ENCODE measurements at regions not wholly inside any gene's neighbourhood (a gene's known extent, or its start where the extent isn't known, plus 50 kb on each side); places are given as distances from the start of the nearest gene placed in this dataset.

- TF ChIP-seq, protein P1, sequence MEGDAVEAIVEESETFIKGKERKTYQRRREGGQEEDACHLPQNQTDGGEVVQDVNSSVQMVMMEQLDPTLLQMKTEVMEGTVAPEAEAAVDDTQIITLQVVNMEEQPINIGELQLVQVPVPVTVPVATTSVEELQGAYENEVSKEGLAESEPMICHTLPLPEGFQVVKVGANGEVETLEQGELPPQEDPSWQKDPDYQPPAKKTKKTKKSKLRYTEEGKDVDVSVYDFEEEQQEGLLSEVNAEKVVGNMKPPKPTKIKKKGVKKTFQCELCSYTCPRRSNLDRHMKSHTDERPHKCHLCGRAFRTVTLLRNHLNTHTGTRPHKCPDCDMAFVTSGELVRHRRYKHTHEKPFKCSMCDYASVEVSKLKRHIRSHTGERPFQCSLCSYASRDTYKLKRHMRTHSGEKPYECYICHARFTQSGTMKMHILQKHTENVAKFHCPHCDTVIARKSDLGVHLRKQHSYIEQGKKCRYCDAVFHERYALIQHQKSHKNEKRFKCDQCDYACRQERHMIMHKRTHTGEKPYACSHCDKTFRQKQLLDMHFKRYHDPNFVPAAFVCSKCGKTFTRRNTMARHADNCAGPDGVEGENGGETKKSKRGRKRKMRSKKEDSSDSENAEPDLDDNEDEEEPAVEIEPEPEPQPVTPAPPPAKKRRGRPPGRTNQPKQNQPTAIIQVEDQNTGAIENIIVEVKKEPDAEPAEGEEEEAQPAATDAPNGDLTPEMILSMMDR (IDR thresholded peaks at IDR 0.05 in 2 of 3, conservative IDR thresholded peaks at IDR 0.05 in 1 of 3; ENCODE audit: control insufficient read depth in 2 of 3, extremely low read depth in 1 of 3, insufficient read depth in 1 of 3, low read depth in 3 of 3, low read length in 3 of 3) = no peak
- TF ChIP-seq IKZF2 (IDR thresholded peaks at IDR 0.05) = no peak
- TF ChIP-seq MEF2A (IDR thresholded peaks at IDR 0.05; ENCODE audit: insufficient read depth, low read depth, low read length) = no peak
- no peak for TF ChIP-seq ZBED1 (IDR thresholded peaks at IDR 0.05; ENCODE audit: borderline replicate concordance)
- TF ChIP-seq, protein P2, sequence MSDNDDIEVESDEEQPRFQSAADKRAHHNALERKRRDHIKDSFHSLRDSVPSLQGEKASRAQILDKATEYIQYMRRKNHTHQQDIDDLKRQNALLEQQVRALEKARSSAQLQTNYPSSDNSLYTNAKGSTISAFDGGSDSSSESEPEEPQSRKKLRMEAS (IDR thresholded peaks at IDR 0.05; ENCODE audit: low read depth, low read length) = no peak
These were observed 961.8 kb upstream of the LRRN3 start for GRCh38 chr7:110129159-110129558.
